Suprapubic skin (tissue), 4 donors: ENCODE measurements at regions not wholly inside any gene's neighbourhood (a gene's known extent, or its start where the extent isn't known, plus 50 kb on each side); places are given as distances from the start of the nearest gene placed in this dataset.

Source experiments
- POLR2A ChIP-seq, 2 donors: fragments of 450-650 bp; IDR thresholded peaks; one replicate each; pipeline ENCODE4 v1.6.1; 2017; ENCODE audit warnings: antibody characterized with exemption in 2 of 2, mild to moderate bottlenecking in 2 of 2, moderate library complexity in 2 of 2
- POLR2AphosphoS5 ChIP-seq, 3 donors: sonication (generic); formaldehyde crosslinking; IDR thresholded peaks; one replicate each; pipeline ENCODE4 v1.6.1; 2017; ENCODE audit warnings: antibody characterized with exemption in 3 of 3
- TF ChIP-seq, protein P1 (sequence below), 2 donors: fragments of 200-600 bp in 1 of 2; fragments of 450-650 bp in 1 of 2; sonication (generic) in 1 of 2; IDR thresholded peaks; one replicate each; pipeline ENCODE4 v1.5.1; 2016 to 2019; ENCODE audit warnings: antibody characterized with exemption in 2 of 2, mild to moderate bottlenecking in 1 of 2, moderate library complexity in 1 of 2

DNA sequence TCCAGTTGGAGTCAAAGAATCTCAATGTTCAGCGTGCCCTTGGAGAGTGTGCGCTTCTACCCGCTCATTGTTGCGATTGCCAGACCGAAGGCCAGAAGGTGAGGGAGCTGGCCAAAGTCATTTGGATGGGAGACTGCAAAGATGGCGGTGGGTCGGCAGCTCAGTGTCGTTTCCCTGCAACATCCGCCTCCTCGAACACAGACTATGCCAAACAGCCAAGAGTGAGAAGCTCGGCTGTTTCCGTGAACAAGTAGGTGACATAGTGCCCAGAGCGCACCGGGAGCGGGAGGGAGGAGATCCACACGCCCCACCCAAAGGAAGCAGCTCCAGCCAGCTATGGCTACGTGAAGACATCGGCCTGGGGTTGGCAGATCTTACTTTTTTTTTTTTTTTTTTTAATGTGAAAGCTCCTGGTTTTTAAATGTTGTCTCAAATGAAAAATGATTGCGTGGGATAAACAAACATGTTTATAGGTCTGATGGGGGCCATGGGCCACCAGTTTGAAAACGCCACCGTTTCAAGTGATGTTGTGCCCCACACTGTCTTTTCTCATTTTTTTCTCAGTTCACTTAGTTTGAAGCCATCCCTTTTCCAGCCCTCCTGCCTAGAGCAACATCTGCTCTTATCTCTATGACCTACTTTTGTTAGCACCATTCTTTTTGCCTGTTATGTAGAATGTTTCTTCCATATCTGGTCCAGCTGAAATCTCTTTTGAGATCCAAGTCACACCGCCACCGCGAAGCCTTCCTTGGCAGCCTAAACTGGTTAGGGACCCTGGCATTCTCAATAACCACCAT lies 682.4 kb downstream of the RNF144A start:
- TF ChIP-seq POLR2A (IDR thresholded peaks at IDR 0.05) (no peak), POLR2AphosphoS5 (IDR thresholded peaks at IDR 0.05) (no peak)
- TF ChIP-seq, protein P1, sequence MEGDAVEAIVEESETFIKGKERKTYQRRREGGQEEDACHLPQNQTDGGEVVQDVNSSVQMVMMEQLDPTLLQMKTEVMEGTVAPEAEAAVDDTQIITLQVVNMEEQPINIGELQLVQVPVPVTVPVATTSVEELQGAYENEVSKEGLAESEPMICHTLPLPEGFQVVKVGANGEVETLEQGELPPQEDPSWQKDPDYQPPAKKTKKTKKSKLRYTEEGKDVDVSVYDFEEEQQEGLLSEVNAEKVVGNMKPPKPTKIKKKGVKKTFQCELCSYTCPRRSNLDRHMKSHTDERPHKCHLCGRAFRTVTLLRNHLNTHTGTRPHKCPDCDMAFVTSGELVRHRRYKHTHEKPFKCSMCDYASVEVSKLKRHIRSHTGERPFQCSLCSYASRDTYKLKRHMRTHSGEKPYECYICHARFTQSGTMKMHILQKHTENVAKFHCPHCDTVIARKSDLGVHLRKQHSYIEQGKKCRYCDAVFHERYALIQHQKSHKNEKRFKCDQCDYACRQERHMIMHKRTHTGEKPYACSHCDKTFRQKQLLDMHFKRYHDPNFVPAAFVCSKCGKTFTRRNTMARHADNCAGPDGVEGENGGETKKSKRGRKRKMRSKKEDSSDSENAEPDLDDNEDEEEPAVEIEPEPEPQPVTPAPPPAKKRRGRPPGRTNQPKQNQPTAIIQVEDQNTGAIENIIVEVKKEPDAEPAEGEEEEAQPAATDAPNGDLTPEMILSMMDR (IDR thresholded peaks at IDR 0.05) = no peak
